Urinary bladder (tissue), 3 donors: ENCODE measurements at regions not wholly inside any gene's neighbourhood (a gene's known extent, or its start where the extent isn't known, plus 50 kb on each side); places are given as distances from the start of the nearest gene placed in this dataset.

Experiments used
- DNase-seq: peaks from one replicate; pipeline ENCODE4 v3.0.0-alpha.2; 2015; ENCODE audit errors: extremely low spot score
- H3K27ac ChIP-seq: one replicate; pipeline ENCODE4 v1.5.1; 2013; ENCODE audit warnings: low read depth, mild to moderate bottlenecking, moderate library complexity
- H3K36me3 ChIP-seq: one replicate; pipeline ENCODE4 v1.6.1; 2013; ENCODE audit warnings: mild to moderate bottlenecking, moderate library complexity; ENCODE audit not compliant: insufficient read depth
- H3K4me1 ChIP-seq: one replicate; pipeline ENCODE4 v1.6.1; 2013; ENCODE audit warnings: mild to moderate bottlenecking, moderate library complexity; ENCODE audit not compliant: insufficient read depth
- H3K4me3 ChIP-seq: one replicate; pipeline ENCODE4 v1.5.1; 2013; ENCODE audit warnings: low read depth, low read length
- WGBS: extraction: QIAGEN DNeasy Blood & Tissue Kit; methylation state at CpG from one replicate; pipeline ENCODE4 v1.1.7; 2013; 5-methylcytosine and 5-hydroxymethylcytosine counted together
- donor health status: healthy with polysubstance abuse.
- donor health status: healthy.

DNA sequence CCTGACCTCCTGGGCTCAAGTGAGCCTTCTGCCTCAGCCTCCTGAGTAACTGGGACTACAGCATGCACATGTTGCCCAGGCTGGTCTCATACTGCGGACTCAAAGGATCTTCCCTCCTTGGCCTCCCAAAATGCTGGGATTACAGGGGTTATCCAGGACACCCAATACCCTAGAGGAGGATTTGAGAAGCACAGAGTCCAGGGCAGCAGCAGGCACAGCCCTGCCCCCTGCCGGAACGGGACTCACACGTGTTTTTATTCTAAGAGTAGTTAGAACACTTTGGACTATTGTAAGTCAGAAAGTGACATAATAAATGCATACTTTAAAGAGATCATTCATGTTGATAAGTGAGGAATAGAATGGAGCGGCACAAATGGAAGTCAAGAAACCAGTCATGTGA, 80.2 kb downstream of the C6orf118 start:
- no peaks in the 10 kb centered on the region for H3K36me3 ChIP-seq
- no peak overlapping the region for H3K4me3 ChIP-seq
- no peak for DNase-seq
- no peak overlapping the region for H3K27ac ChIP-seq
- no peaks in the 10 kb centered on the region for H3K4me1 ChIP-seq
- WGBS, result 83% methylated on average over 5 of the region's 5 CpGs

DNA sequence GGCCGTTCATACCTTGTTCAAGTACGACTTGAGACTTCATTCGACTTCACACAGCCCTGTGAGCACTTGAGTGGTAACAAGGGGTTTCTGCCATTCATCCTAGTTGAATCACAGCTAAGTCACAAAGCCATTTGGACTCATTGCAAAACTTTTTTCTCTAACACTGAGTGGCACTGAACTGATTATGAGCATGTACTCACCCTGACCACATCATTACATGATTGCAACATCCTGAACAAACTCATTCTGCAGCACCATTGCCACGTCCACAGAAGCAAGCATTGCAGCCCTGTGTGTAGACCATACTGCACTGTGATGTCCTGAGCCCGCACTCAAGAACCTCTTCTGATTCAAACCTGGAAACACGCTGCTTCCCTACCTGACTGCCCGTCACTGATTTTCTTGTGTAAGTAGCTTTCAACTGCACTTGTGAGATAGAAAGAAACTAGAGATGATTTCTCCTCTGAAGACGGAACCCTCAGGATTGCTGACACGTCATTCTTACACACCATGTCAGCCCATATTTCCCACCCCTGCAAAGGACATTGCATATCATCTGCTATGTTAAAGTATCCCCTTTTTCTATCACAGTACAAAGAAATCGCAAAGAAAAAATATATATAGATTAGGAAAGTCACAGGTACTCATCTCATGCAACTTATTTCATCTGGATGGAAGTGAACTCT, 81.6 kb downstream of the C6orf118 start:
- no peaks in the 10 kb centered on the region for H3K4me1 ChIP-seq
- 80% methylated on average over 10 of the region's 10 CpGs for WGBS
- H3K36me3 ChIP-seq, result no peaks in the 10 kb centered on the region
- H3K27ac ChIP-seq, result no peak overlapping the region
- DNase-seq, result no peak
- no peak overlapping the region for H3K4me3 ChIP-seq

DNA sequence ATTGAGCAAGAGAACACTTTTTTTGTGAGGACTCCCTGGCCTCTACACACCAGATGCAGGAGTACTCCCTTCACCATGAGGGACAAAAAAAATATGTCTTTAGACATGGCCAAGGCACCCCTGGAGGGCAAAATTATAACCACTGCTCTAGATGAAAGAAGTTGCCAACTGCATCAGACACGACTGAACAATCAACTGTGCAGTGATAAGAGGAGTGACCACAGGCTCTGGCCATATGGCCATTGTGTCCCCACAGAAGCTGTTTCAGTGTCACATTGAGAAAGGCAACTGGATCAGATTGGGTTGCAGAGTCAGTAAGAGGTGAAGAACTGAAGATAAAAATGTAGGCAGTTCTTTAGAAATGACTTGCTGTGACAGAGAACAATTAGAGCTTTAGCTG, 85.7 kb downstream of the C6orf118 start:
- Histone ChIP-seq H3K36me3 (no peaks in the 10 kb centered on the region), H3K4me3 (no peak overlapping the region), H3K4me1 (no peaks in the 10 kb centered on the region), H3K27ac (no peak overlapping the region)
- no peak for DNase-seq
- WGBS, result 53% methylated on average over 1 of the region's 1 CpG

DNA sequence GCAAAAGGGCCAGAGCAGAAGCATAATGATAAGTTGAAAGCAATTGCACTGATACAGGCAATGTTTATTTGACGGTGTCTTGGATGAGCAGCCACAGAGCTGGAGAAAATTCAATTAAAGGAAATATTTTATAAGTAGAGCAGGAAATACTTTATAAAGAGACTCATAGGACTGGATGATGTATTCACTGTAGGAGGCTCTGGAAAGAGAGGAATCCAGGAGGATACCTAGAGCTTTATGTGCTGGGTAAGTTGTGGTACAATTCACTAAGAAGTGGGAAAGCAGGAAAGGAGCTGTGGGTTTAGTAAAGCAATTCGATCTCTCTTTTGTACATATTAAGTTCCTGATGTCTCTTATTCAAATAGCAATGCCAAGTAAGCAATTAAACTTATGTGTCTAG, 86.3 kb downstream of the C6orf118 start:
- Histone ChIP-seq H3K36me3 (no peaks in the 10 kb centered on the region), H3K27ac (no peak overlapping the region), H3K4me3 (no peak overlapping the region), H3K4me1 (no peaks in the 10 kb centered on the region)
- no peak for DNase-seq
- 78% methylated on average over 2 of the region's 2 CpGs for WGBS

DNA sequence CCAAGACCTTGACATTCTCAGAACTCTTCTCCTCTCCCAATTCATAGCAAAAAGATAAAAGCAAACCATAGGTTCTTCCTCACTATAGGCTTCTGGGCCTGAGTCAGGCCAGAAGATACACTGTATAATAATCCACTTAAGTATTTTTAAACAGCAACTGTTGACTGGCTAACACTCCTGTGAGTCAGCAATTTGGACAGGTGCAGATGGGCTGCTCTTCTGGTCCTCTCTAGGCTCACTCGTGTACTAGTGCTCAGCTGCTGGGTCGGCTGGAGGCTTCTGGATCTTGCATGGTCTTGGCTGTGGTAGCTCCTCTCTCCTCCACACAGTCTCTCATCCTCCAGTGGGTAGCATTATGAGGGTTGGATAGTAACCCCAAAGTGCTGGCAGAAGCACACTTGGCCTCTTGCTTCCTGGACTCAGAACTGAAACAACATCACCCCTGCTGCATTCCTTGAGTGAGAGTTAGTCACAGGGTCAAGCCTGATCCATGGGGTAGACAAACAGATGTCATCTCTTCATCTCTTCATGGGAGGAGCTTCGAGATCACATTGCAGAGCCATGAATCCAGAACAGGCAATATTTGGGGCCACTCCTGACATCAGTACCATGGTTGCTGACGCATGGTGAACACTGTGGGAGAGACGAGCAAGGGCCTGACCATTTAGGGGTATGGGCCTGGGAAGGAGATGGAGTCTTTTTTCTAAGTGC, 86.9 kb downstream of the C6orf118 start:
- Histone ChIP-seq H3K27ac (no peak overlapping the region), H3K4me3 (no peak overlapping the region), H3K4me1 (no peaks in the 10 kb centered on the region), H3K36me3 (no peaks in the 10 kb centered on the region)
- WGBS, result 85% methylated on average over 5 of the region's 5 CpGs
- no peak for DNase-seq

DNA sequence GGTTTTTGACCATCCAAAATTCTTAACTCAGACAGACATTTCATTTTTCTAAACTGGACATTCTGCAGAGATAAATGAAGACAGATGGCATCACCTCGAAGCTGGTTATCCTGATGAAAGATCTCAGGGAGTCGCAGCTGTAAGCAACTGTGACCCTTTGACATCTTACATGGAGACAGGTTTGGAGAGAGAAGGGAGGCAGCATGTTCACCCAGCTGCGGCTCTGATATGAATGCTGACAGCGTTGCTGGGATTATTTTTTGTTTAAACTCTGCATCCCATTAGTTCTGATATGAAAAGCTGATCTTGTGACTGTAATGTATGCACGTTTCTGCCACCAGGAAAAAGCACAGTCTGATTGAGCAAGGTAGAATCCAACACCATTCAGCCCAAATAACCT, 89.4 kb downstream of the C6orf118 start:
- no peaks in the 10 kb centered on the region for H3K36me3 ChIP-seq
- DNase-seq, result no peak
- H3K27ac ChIP-seq, result no peak overlapping the region
- no peaks in the 10 kb centered on the region for H3K4me1 ChIP-seq
- 18% methylated on average over 5 of the region's 5 CpGs for WGBS
- H3K4me3 ChIP-seq, result no peak overlapping the region

DNA sequence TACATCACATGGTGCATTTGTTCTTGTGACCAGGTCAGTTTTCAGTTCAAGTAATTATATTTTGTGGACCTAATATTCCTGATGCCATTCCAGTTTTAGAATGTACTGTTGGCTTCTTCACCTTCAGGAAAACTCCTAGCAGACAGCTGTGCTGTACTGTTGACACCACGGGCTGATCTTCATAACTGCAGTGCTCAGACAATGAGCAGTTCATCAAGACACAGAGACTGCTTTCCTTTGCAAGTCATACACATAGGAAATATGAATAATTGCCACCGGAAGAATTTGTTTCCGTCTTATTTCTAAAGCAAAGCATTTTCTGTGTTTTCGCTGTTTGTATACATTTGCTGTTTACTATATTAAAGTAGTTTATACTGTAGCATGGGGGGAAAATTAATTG, 89.8 kb downstream of the C6orf118 start:
- 49% methylated on average over 4 of the region's 4 CpGs for WGBS
- Histone ChIP-seq H3K27ac (no peak overlapping the region), H3K4me1 (no peaks in the 10 kb centered on the region), H3K4me3 (no peak overlapping the region), H3K36me3 (no peaks in the 10 kb centered on the region)
- DNase-seq, result no peak

DNA sequence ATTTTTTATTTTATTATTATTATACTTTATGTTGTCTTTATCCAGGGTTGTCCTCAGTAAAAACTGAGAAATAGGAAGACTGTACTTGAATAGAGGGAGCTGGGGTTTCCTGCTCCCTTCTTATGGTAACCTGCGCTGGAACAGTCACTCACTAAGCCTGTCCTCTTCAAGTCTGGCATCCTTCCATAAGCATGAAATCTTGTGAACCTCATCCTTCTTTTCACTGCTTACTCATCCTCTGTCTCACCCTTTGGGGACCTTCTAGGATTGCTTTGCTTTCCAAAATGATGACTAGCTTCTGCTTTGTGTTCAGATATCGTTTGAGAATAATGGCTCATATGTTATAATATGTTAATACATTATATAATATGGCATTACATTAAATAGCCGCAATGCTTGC, 90.6 kb downstream of the C6orf118 start:
- Histone ChIP-seq H3K4me1 (no peaks in the 10 kb centered on the region), H3K36me3 (no peaks in the 10 kb centered on the region), H3K27ac (no peak overlapping the region), H3K4me3 (no peak overlapping the region)
- 32% methylated on average over 3 of the region's 3 CpGs for WGBS
- no peak for DNase-seq

DNA sequence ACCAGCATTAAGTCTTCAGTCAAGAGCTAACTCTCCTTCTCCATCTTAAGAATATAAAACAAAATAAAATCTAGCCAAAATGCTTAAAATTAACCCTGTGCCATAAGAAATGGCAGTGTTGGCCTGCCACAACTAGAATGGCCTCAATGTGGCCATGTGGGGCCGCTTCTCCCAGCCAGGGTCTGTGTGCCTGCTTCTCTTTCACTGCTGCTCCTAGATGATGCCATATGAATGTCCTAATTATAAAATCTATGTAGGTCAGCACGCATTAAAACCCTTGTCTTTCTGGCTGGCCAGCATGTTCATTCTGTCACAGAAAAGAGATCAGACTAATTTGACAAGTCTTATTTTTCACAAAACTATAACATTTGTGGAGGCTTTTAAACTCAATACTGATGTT, 102.6 kb downstream of the C6orf118 start:
- WGBS, result 84% methylated on average over 2 of the region's 2 CpGs
- no peaks in the 10 kb centered on the region for H3K36me3 ChIP-seq
- H3K4me3 ChIP-seq, result no peak overlapping the region
- no peak overlapping the region for H3K27ac ChIP-seq
- H3K4me1 ChIP-seq, result no peaks in the 10 kb centered on the region
- DNase-seq, result no peak

DNA sequence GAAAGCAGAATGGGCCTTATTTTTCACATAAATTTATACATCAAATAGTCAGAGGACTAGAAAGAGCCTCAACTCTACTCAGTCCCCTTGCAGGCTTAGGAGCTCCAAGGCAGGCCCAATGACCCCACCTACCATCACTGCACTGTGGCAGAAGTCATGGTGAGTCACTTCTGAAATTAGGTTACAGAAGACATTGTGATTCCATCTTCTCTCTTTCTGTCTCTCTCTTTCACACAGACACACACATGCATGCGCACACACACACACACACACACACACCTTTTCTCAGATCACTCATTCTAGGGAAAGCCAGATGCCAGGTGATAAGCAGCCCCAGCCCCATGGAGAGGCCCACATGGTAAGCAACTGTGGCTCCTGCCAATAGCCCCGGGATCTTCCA, 103.8 kb downstream of the C6orf118 start:
- H3K27ac ChIP-seq, result no peak overlapping the region
- DNase-seq, result no peak
- H3K4me3 ChIP-seq, result no peak overlapping the region
- H3K4me1 ChIP-seq, result no peaks in the 10 kb centered on the region
- WGBS, result 86% methylated on average over 2 of the region's 2 CpGs
- no peaks in the 10 kb centered on the region for H3K36me3 ChIP-seq

DNA sequence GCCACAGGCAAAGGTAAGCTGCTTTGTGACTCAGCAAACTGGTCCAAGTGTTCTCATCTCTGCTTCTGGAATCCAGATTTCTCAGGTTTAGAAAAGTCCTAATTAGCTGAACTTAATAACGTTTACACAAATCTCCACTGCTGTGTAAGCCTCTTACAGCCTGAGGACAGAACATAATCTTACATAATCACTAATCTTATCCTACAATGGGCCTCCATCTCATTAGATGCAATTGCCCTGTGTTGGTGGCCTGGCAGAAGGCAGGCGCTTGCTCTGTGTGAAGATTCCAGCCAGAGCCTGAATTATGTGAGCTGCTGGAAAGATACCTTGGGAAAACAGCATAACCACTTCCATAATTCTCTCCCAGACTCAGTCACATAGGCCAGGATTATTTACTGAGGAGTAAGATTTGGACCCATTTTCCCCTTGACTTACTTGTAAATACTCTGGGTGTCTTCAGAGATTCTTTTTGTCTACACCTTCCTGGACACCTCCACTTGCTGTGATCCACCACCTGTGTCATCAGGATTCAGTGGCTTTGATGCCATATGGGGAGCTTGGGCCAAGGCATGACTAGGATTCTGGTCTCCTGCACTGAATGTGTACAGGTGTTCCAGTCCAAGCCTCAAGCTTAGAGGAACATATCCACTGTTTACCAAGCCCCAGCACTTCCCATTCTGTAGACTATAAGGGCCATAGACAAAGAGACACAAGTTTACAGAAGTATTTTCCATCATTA, 104.4 kb downstream of the C6orf118 start:
- Histone ChIP-seq H3K36me3 (no peaks in the 10 kb centered on the region), H3K27ac (no peak overlapping the region), H3K4me3 (no peak overlapping the region), H3K4me1 (no peaks in the 10 kb centered on the region)
- WGBS, result 71% methylated on average over 2 of the region's 2 CpGs
- no peak for DNase-seq

DNA sequence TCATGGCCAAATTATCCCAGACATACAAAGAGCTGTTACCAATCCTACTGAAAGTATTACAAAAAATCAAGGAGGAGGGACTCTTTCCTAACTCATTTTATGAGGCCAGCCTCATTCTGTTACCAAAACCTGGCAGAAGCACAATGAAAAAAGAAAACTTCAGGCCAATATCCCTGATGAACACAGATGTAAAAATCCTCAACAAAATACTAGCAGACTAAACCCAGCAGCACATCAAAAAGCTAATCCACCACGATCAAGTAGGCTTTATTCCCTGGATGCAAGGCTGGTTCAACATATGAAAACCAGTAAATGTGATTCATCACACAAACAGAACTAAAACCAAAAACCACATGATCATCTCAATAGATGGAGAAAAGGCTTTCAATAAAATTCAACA, 109.2 kb downstream of the C6orf118 start:
- no peak for DNase-seq
- WGBS, result 38% methylated on average over 1 of the region's 1 CpG
- H3K4me1 ChIP-seq, result no peaks in the 10 kb centered on the region
- H3K27ac ChIP-seq, result no peak overlapping the region
- no peak overlapping the region for H3K4me3 ChIP-seq
- H3K36me3 ChIP-seq, result no peaks in the 10 kb centered on the region

DNA sequence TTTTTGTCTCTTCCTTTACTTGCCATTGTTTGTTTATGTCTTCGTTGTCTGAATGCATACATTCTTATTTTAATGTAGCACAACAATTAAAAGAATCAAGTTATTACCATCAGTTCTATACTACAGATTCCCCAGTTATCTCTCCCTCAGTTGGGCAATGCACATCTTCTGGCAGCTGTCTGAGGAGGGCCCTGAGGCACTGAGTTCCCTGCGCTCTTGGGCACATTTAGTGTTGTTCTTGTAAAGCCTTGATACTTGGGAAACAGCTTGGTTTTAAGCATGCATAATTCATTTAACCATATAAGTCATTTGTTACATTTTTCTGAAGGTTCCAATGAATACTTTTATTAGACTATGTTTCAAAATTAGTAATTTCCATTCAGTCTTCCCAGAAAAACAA, 117.9 kb downstream of the C6orf118 start:
- 82% methylated on average over 2 of the region's 2 CpGs for WGBS
- no peaks in the 10 kb centered on the region for H3K4me1 ChIP-seq

More for the DNA sequence above, 117.9 kb downstream of the C6orf118 start:
- H3K36me3 ChIP-seq, result no peaks in the 10 kb centered on the region
- no peak overlapping the region for H3K4me3 ChIP-seq
- DNase-seq, result no peak
- no peak overlapping the region for H3K27ac ChIP-seq
